Sciatic nerve (tissue), 2 donors: ENCODE measurements at regions not wholly inside any gene's neighbourhood (a gene's known extent, or its start where the extent isn't known, plus 50 kb on each side); places are given as distances from the start of the nearest gene placed in this dataset.

Experiments used
- ATAC-seq: fragments of 200-7000 bp; cut with Tn5 transposase; one replicate; pipeline ENCODE4 v1.9.1; 2020; ENCODE audit warnings: mild to moderate bottlenecking, moderate library complexity
- DNase-seq: peaks from one replicate; pipeline ENCODE4 v3.0.0-alpha.2; 2020; ENCODE audit warnings: low spot score
- intact Hi-C: fragments of 100-400 bp; cut with DNase I; formaldehyde crosslinking; loops from one replicate; pipeline ENCODE4 v1.14.2; 2022
- donor health status: DM: no; HTN: no; CAD: no.
- donor health status: DM: no; HTN: no; CAD: no.

DNA sequence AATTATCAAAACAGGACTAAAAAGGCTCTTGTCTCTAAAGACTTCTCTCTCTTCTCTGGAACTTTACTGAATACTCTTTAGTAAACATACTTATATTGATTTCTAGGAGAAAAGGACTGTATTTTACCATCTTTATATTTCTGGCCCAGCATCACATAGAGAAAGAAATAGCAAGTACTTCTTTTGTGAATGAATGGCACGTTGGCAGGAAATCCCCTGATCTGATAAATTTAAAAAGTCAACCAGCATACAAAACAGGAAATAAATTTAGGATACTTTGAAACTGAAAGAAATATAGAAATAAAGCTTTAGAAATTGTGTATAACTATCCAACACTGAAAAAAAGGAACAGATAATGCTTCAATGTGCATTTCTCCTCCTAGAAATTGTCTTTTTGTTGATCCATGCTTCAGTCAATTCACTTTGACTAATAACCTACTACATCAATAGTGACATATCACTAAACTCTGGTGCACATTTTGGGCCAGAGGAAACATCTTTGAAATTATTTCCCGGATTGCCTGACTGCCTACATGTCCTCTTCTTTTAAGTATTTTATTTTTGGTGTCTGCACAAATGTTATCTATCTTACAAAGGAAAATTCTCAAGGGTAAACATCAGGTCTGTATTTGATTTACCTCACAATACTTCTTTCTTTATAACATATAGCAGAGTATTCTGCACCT, 183.5 kb upstream of the FSTL5 start:
- intact Hi-C loops: no loop called here
- DNase-seq (no peak), ATAC-seq (no peak)

DNA sequence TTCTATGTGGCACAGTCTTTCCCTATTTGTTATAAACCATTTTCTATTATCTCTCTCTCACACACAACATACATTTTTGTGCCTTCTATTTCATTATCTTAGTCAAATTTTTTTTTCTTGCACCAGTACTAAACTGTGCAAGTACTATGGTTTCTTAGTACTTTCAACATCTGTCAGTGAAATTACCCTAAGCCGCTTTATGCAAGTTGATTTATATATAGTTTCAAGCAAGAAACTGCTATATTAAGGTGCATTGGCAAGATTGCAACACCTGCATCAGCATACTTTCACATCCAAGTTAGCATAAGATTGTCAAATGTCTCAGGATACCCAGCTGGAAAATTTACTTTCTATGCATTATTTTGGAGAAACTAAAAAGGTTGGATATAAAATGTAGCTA, 180.2 kb upstream of the FSTL5 start:
- DNase-seq (no peak), ATAC-seq (no peak)
- intact Hi-C loops: no loop called here

DNA sequence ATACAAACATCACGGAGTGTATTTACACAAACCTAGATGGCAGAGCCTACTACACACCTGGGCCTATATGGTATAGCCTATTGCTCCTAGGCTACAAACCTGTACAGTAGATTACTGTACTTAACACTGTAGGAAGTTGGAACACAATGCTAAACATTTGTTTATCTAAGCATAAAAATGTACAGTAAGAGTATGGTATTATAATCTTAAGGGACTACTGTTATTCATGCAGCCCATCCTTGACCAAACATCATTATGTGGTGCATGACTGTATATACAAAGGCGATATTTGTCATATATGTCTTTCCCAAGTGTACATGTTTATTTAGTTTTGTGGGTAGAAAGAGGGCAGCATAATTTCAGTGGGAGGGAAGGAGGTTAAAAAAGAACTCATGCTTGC, 177.7 kb upstream of the FSTL5 start:
- ATAC-seq (no peak), DNase-seq (no peak)
- intact Hi-C loops: no loop called here

DNA sequence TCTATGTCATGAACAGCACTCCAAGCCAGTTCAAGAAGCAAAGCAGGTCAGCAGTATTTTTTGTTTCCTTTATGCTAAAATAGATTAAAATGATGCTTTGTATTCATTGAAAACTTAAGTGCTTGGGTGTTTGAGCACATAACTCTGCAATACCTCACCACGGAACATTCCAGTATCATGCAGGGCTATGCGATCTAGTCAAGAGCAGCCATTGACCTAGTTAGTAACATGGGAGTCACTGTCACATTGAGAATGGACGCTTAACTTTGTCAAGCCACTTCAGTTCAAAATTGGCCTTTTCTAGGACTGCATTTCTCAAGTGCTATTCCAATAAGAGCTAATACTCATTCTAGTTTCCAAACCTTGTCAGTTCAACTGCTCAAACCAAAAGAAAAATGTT, 160.1 kb upstream of the FSTL5 start:
- DNase-seq: no peak
- intact Hi-C loops: no loop called here
- ATAC-seq: no peak

DNA sequence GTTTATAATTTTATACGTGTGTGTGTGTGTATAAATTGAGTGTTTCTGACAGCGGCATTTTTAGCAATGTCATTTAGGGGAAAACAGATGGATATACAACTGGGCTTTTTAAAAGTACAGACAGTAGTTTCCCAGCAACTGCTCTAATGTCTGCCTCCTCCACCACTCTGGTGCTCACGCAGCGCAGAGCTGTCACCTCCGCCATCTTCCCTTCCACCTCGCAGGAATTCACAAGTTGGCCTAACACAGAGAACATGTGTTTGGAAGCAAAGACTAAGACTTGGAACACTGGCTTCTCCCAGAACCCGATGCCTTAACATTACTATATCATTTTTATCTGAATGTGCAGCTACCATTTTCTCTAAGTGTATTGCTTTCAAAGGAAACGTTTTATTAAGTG, 158.3 kb upstream of the FSTL5 start:
- ATAC-seq: no peak
- intact Hi-C loops: no loop called here
- no peak for DNase-seq

DNA sequence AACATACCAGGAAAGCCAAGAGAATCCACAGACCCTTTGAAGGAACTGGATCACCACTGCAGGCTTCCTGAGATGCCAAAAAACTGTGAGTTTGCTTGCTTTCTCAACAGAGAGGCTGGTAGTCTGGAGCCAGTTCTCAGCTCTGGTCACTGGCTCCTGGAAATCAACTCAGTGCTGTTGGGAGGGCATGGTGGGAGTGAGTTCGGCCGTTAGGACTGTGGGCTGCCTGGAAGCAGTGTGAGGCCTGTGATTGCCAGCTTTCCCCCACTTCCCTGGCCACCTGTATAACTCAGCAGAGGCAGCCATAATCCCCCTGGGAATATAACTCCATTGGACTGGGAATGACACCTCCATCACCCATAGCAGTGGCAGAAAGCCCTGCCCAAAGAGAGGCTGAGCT, 122.0 kb upstream of the FSTL5 start:
- ATAC-seq (no peak), DNase-seq (no peak)
- intact Hi-C loops: no loop called here

DNA sequence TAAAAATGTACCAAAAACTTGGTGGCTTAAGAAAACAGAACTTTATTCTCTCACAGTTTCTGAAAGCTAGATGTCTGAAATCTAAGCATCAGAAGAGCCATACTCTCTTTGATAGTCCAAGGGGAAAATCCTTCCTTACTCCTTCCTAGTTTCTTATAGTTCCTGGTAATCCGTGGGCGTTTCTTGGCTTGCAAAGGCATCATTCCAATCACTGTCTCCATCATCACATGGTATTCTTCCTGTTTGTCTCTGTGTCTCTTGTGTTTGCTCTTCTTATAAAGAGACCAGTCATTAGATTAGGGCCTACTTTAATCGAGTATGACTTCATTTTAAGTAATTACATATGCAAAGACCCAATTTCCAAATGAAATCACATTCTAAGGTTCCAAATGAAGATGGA, 118.9 kb upstream of the FSTL5 start:
- no peak for ATAC-seq
- no peak for DNase-seq
- intact Hi-C loops: no loop called here

DNA sequence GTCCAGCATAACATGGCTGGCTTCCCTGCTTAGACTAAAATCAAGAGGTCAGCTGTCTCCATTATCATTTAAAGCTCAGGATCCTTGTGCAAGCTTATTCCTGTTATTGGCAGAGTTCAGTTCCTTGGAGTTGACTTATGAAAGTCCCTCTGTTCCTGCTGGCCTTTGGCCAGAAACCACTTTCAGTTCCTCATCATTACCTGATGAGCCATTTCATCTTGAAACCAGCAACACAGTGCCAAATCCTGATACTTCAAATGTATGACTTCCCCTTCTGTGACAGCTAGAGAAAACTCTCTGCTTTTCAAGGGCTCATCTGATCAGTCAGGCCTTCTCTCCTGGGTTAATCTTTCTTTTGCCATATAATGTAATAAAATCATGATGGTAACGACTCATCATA, 110.6 kb upstream of the FSTL5 start:
- DNase-seq (no peak), ATAC-seq (no peak)
- intact Hi-C loops: no loop called here

DNA sequence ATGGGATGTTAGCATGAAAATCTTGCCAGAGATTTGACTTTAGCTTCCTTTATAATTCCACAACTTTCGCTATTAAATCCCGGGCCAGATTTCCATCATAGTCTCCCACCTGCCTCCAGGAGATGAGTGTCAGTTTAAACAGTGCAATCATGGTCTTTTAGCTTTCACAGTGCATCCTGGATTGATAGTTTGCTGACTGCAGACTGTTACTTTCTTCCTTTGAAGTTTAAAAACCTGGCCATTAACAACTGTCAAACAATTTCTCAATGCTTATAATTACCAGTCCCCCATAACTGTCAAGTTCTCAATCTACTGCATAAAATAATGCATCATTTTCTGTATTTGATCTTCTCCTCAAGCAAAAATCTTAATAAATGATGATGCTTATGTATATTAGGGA, 108.4 kb upstream of the FSTL5 start:
- ATAC-seq: no peak

DNA sequence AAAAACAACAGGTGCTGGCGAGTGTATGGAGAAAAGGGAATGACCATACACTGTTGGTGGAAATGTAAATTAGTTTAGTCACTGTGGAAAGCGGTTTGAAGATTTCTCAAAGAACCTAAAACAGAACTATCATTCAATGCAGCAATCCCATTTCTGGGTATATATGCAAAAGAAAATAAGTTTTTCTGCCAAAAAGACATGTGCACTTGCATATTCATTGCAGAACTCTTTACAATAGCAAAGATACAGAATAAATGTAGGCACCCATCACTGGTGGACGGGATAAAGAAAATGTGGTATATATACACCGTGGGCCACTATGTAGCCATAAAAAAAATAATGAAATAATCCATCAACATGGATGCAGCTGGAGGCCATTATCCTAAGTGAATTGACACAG, 105.1 kb upstream of the FSTL5 start:
- no peak for ATAC-seq
- no peak for DNase-seq
- intact Hi-C loops: no loop called here

More for the DNA sequence above, 108.4 kb upstream of the FSTL5 start:
- DNase-seq: no peak
- intact Hi-C loops: no loop called here

DNA sequence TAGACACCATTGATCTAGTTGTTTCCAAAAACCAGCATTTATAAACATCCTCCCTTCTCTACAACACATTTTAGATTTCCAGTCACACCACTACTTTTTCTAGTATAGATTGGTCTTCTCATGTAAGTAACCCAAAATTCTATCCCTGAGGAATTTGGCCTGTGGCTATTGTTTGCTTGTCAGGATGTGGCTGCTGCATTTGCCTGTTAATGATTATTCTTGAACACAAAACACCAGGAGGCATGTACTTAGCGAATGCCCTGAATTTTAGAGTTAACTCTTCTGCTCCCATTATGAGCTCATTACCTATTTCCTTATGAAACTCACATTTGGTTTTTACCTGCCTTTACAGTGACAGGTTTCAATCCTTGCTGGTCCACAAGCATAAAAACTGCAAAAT, 102.0 kb upstream of the FSTL5 start:
- intact Hi-C loops: no loop called here
- no peak for ATAC-seq
- no peak for DNase-seq

DNA sequence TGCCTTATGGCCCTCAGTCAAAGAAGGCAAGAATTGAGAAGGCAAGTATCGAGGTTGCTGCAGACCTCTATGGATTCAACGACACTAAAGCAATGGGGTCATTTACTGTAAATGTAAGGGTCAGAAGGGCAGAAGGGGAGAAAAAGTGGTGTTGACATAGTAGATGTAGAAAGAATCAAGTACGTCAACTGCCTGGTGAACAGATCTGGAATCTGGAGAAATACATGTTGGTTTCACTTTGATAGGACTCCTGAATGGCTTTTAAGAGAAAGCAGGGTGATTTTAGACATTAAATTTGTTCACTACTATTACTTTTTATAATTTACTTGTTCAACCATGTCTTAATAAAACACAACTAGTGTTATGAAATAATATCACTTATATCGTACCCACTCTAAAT, 81.3 kb upstream of the FSTL5 start:
- DNase-seq: no peak
- intact Hi-C loops: no loop called here
- no peak for ATAC-seq

DNA sequence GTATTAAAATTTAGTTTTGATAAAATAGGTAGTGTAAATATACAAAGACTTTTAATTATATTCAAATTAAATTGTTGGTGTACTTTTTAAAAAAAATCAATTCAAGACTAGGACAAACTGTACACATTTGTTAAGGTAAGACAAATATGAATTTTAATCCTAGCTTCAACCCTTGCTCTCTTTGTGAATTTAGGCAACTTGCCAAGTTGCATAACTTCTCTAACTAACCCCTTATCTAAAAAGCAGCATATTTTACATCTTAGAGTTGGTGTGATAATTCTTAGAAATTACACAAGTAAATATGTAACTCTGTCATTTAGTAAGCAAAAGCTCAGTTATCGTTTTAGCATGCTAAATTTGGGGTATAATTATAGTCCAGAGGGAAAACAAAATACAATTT, 78.1 kb upstream of the FSTL5 start:
- intact Hi-C loops: no loop called here
- DNase-seq: no peak
- ATAC-seq: no peak

DNA sequence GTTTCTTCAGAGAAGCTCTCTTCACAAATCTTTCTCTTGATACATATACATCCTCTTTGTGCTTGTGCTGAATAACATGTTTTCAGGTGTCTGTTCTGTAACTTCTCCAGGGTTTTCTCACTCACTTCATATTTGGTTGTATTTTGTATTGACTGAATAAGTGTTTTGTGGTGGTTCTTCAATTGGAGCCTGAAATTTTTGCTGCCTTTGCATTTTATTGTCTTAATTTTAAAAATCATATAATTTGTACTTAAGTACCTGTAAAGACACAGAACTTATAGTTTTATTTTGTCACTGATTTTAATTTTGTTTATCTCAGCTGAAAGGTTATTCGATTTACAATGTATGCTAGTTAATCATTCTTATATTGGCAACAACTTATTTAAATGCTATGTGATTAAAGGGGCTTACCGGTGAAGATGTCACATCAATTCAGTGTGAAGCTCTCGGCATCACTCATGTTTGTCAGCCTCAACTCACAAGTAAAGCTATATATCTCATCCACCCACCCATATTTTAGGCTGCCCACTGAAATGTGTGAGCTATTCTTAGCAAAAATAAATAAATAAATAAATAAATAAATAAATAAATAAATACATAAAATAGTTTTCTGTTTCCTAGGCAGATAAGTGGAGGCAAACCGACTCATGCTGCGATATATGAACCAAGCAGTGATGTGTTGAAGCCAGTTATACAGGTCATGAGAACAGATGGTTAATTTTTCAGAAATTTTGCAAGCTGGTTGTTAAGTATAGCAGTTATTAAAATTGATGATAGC, 76.4 kb upstream of the FSTL5 start:
- no peak for DNase-seq
- intact Hi-C loops: no loop called here
- no peak for ATAC-seq

DNA sequence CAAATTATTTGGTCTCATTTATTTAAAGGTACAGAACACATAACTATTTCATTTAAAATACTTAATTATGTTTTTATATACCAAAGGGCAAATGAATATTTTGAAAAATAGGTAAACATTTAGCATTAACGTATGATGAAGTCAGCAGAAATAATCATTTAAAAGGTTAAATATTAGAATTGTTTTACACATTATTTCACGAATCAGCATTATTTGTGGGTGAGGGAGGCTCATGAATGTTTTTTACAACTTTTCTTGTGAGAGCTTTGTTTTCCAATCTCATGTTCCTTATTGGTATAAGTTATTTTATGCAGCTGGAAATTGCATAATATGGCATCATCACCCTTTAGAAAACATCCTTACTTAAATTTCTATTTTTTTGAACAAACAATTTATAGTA, 73.9 kb upstream of the FSTL5 start:
- ATAC-seq (no peak), DNase-seq (no peak)
- intact Hi-C loops: no loop called here

DNA sequence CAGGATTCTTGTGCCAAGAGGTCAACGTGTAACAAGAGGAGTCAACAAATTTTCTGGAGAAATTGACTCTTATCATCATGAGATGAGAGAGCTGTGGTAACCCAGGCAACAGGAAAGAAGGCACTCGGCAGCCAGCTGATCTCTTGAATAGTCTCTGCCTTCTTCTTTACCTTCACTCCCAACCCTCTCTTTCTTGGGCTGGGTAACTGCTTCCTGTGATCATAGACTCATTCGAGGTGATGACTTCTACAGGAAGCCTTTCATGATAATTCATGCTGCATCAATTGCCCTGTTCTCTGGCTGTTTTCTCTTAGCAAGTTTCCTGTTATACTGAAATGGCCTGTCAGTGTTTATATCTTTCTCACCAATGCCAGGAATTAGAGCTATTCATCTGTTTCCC, 70.8 kb upstream of the FSTL5 start:
- intact Hi-C loops: no loop called here
- ATAC-seq: no peak
- DNase-seq: no peak

DNA sequence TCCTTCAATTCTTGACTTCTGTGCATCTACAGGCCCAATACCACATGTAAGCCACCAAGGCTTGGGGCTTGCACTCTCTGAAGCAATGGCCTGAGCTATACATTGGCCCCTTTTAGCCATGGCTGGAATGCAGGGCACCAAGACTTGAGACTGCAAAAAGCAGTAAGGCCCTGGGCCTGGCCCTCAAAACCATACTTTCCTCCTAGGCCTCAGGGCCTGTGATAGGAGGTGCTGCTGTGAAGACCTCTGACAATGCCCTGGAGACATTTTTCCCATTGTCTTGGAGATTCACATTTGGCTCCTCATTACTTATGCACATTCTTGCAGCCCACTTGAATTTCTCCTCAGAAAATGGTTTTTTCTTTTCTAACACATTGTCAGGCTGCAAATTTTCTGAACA, 68.5 kb upstream of the FSTL5 start:
- no peak for ATAC-seq
- intact Hi-C loops: no loop called here
- DNase-seq: no peak

DNA sequence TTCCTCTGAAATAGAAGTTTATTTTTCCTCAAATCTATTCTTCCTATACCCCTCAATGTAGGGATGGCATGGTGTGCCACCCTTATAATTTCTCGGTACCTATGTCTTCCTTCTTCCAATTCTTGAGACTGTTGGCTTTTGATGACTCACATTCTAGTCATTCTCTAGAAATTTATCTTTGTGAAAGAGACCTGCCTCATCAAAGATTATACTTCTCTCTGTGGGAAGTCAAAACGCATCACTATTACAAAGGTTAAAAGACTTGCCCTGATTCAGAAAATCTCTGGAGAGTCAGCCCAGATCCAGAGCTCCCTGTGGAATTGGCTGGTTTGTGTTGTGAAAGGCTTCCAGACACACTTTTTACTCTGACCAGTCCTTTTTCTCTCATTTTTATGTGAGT, 65.9 kb upstream of the FSTL5 start:
- intact Hi-C loops: no loop called here
- DNase-seq (no peak), ATAC-seq (no peak)

DNA sequence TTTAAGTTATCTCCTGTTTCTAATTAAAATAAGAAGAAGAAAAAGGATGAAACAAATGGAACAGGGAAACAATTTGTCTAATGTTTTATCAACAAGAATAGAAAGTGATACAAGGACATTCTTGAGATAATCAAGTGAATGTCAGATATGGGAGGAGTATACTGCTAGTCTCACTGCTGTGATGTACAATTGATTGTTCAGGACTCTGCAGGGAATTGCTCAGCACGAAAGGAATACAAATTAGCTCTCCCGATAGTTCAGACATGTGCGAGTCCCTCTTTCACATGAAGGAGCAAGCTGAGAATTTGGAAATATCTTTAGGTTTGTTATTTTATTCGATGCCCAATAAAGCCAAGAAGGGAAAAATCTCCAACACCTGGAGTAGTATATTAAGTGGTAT, 57.3 kb upstream of the FSTL5 start:
- ATAC-seq: no peak
- no peak for DNase-seq
- intact Hi-C loops: no loop called here
